K562 (cell line): ENCODE measurements at regions not wholly inside any gene's neighbourhood (a gene's known extent, or its start where the extent isn't known, plus 50 kb on each side); places are given as distances from the start of the nearest gene placed in this dataset.

Source experiments
- YBX1 ChIP-seq: fragments of 450-650 bp; IDR thresholded peaks from 2 replicates; pipeline ENCODE4 v1.7.1; 2016; ENCODE audit warnings: mild to moderate bottlenecking
- TF ChIP-seq, protein P1 (sequence below), 3 experiments: IDR thresholded peaks in 2 of 3; conservative IDR thresholded peaks in 1 of 3; 2 replicates each; pipeline ENCODE4 v1.5.1; 2011 to 2012; ENCODE audit warnings: low read length in 3 of 3, mild to moderate bottlenecking in 3 of 3, control low read depth in 2 of 3, improper control_type of control experiment in 1 of 3, inconsistent platforms in 1 of 3, low read depth in 1 of 3, mixed read lengths in 1 of 3, moderate library complexity in 1 of 3; ENCODE audit not compliant: insufficient read depth in 2 of 3

GRCh38 chrX:109914114-109914849 lies 88.6 kb upstream of the TMEM164 start:
- TF ChIP-seq, protein P1, sequence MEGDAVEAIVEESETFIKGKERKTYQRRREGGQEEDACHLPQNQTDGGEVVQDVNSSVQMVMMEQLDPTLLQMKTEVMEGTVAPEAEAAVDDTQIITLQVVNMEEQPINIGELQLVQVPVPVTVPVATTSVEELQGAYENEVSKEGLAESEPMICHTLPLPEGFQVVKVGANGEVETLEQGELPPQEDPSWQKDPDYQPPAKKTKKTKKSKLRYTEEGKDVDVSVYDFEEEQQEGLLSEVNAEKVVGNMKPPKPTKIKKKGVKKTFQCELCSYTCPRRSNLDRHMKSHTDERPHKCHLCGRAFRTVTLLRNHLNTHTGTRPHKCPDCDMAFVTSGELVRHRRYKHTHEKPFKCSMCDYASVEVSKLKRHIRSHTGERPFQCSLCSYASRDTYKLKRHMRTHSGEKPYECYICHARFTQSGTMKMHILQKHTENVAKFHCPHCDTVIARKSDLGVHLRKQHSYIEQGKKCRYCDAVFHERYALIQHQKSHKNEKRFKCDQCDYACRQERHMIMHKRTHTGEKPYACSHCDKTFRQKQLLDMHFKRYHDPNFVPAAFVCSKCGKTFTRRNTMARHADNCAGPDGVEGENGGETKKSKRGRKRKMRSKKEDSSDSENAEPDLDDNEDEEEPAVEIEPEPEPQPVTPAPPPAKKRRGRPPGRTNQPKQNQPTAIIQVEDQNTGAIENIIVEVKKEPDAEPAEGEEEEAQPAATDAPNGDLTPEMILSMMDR (IDR thresholded peaks at IDR 0.05 in 2 of 3, conservative IDR thresholded peaks at IDR 0.05 in 1 of 3; ENCODE audit: insufficient read depth in 2 of 3, low read depth in 1 of 3, low read length in 3 of 3), result no peak
- no peak for TF ChIP-seq YBX1
